ENCODE measurements at regions not wholly inside any gene's neighbourhood (a gene's known extent, or its start where the extent isn't known, plus 50 kb on each side); places are given as distances from the start of the nearest gene placed in this dataset.

DNA sequence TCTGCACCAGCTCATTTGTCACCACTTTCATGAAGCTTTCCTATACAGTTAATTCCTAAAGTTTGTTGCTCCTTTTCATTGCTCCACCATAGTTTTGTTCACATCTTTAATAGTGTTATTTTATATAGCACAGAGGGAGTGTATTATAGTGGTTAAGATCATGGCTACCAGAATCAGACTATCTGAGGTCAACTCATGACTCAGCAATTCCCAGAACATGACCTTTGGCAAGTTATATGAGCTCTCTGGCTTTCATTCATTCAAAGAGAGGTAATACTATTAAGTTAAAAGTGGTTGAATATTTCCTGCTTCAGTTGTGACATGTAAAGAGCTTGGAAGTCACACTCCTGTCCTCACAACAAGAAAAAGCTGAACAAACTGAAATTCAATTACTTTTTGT, 1073.5 kb downstream of the NAALADL2 start:
- intact Hi-C loops (cut with DNase I, micrococcal nuclease) = no loop called here
- ATAC-seq (peak; percentile 37), DNase-seq (no peak)

- DNase-seq (no peak), ATAC-seq (no peak)
- intact Hi-C loops (cut with DNase I, micrococcal nuclease) = no loop called here
Measured at GRCh38 chr3:175919133-175919532, 1060.0 kb downstream of the NAALADL2 start.

DNA sequence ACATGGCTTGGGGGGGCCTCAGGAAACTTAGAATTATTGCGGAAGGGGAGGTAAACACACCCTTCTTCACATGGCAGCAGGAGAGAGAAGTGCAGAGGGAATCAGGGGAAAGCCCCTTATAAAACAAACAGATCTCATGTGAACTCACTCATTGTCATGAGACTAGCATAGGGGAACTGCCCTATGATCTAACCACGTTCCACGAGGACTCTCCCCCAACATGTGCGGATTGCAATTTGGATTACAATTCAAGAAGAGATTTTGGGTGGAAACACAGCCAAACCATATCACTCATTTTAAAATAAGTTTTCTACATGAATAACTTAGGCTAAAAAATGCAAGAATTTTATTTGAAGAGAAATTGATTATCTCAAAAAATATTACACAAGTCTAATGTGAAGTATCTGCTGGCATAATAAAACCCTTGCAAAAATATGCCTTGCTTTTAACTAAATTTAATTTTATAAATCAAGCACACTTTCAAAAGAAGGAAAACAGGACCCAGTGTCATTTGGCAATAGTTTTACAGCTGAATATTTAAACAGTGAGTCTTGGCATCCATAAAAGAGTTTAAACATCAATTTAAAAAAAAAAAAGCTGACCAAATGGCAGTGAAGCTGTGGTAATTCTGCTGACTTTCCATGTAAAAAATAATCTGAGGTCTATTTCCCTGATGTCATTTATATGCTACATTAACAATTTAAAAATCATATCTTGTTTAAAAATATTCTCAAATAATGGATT, 1057.2 kb downstream of the NAALADL2 start:
- no peak for DNase-seq
- intact Hi-C loops (cut with DNase I, micrococcal nuclease) = no loop called here
- no peak for ATAC-seq

- intact Hi-C loops (cut with DNase I, micrococcal nuclease) = no loop called here
- DNase-seq = no peak
- no peak for ATAC-seq
Measured at GRCh38 chr3:175914785-175915184, 1055.7 kb downstream of the NAALADL2 start.

GRCh38 chr3:175913286-175913685, 1054.2 kb downstream of the NAALADL2 start:
- DNase-seq (no peak), ATAC-seq (no peak)
- intact Hi-C loops (cut with DNase I, micrococcal nuclease) = no loop called here

- ATAC-seq (no peak), DNase-seq (no peak)
- intact Hi-C loops (cut with DNase I, micrococcal nuclease) = no loop called here
Measured at GRCh38 chr3:175911937-175912336, 1052.8 kb downstream of the NAALADL2 start.

DNA sequence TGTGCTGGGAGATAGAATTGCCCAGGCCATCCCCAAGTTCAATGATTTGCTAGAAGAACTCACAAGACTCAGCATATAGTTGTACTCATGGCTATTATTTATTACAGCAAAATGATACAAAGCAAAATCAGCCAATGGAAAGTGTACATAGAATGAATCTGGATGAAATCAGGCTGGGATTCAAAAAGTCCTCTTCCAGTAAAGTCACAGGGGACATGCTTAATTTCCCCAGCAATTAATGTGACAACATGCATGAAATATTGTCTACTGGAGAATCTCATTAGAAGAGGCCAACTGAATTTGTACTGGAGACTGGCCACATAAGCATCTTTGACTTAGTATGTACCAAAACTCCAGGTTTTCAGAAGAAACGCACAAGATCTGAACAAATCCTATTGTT, 1043.1 kb downstream of the NAALADL2 start:
- ATAC-seq = no peak
- intact Hi-C loops (cut with DNase I, micrococcal nuclease) = no loop called here
- DNase-seq = no peak

- ATAC-seq (no peak), DNase-seq (no peak)
- intact Hi-C loops (cut with DNase I, micrococcal nuclease) = no loop called here
Measured at GRCh38 chr3:175898194-175898593, 1039.1 kb downstream of the NAALADL2 start.

GRCh38 chr3:175896655-175897054, 1037.5 kb downstream of the NAALADL2 start:
- ATAC-seq (no peak), DNase-seq (no peak)
- intact Hi-C loops (cut with DNase I, micrococcal nuclease) = no loop called here

GRCh38 chr3:175895731-175896130, 1036.6 kb downstream of the NAALADL2 start:
- no peak for ATAC-seq
- no peak for DNase-seq
- intact Hi-C loops (cut with DNase I, micrococcal nuclease) = no loop called here

DNA sequence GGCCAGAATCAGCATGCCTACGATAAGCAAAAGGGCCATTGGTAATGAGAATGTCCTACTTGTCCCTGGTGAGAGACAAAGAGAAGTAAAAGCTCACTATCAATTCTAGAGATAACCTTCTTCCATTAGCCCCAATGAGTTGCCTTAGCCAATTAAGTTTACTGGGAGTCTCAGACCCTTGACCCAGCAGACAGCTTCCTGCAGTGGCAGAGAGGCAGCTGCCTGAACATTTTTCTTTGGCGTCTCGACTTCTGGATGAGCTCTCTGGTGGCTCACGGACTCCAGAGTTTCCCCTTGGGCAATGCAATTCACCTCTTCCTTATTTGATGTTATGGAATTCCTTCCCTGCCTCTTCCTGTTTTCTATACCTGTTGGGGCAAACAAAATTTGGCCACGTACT, 1034.4 kb downstream of the NAALADL2 start:
- intact Hi-C loops (cut with DNase I, micrococcal nuclease) = no loop called here
- no peak for DNase-seq
- no peak for ATAC-seq

DNA sequence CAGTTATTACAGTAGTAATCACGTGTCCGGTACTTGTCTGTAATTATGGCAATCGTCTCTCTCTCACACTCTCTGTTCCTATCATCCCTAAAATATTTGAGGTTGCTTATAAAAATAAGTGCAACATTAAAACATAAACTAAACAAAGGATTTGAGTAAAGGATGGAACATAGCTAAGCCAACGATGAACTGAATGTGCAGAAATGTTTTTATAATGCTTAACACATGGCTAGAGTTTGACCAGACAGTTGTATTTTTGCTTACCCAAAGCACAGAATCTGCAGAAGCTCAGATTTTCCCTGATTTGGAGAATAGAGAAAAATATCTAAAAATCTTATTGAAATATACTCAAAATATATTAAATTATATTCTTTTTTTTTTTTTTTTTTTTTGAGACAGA, 1030.9 kb downstream of the NAALADL2 start:
- intact Hi-C loops (cut with DNase I, micrococcal nuclease) = no loop called here
- DNase-seq = no peak
- no peak for ATAC-seq

DNA sequence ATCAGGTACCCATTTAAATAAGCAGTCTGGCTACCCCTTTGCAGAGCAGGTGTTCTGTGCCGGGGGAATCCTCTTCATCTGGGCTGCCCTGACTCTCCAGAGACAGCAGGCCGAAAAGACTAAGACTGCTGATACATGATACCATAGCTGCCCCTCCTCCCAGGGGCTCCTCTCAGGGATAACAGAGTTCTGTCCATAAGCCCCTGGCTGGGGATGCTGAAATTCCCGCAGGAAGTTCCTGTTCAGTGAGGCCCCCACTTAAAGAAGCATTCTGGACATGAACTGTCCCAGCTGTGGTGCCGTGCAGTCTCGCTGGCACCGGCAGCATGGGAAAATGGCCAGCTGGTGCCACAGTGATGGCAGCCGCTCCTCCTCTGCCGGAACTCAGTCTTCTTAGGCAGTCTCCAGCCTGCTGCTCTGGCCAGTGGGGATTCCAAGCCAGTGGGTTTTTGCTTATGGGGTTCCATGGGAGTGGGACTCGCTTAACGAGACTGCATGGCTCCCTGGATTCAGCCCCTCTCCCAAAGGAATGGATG, 1026.2 kb downstream of the NAALADL2 start:
- DNase-seq (no peak), ATAC-seq (no peak)
- intact Hi-C loops (cut with DNase I, micrococcal nuclease) = no loop called here

DNA sequence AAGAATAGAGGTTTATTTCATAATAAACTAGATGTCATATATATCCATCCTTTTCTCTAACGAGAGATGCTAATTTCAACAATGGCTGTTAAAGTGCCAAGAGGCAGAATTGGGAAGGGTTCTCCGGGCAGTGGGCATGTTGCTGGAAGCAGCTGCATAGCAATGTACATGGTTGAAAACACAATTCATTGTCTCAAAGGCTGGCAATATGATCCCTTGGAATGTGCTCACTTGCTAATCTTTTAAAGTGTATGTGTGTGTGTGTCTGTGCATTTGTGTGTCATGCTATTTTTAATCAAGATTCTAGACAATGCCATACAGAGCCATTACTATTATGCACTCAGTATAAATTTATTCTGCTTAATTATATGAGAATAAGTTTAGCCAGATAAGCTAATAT, 1020.3 kb downstream of the NAALADL2 start:
- intact Hi-C loops (cut with DNase I, micrococcal nuclease) = no loop called here
- ATAC-seq (no peak), DNase-seq (no peak)

- intact Hi-C loops (cut with DNase I, micrococcal nuclease) = no loop called here
- ATAC-seq = no peak
Measured at GRCh38 chr3:175869404-175869803, 1010.3 kb downstream of the NAALADL2 start.

GRCh38 chr3:175868626-175869025, 1009.5 kb downstream of the NAALADL2 start:
- intact Hi-C loops (cut with DNase I, micrococcal nuclease) = no loop called here
- DNase-seq (no peak), ATAC-seq (no peak)

More at GRCh38 chr3:175869404-175869803, 1010.3 kb downstream of the NAALADL2 start:
- no peak for DNase-seq

- ATAC-seq (no peak), DNase-seq (no peak)
- intact Hi-C loops (cut with DNase I, micrococcal nuclease) = no loop called here
Measured at GRCh38 chr3:175865724-175866123, 1006.6 kb downstream of the NAALADL2 start.

- intact Hi-C loops (cut with DNase I, micrococcal nuclease) = no loop called here
- DNase-seq (no peak), ATAC-seq (no peak)
Measured at GRCh38 chr3:175861916-175862315, 1002.8 kb downstream of the NAALADL2 start.
